ENCODE measurements at regions not wholly inside any gene's neighbourhood (a gene's known extent, or its start where the extent isn't known, plus 50 kb on each side); places are given as distances from the start of the nearest gene placed in this dataset.

DNA sequence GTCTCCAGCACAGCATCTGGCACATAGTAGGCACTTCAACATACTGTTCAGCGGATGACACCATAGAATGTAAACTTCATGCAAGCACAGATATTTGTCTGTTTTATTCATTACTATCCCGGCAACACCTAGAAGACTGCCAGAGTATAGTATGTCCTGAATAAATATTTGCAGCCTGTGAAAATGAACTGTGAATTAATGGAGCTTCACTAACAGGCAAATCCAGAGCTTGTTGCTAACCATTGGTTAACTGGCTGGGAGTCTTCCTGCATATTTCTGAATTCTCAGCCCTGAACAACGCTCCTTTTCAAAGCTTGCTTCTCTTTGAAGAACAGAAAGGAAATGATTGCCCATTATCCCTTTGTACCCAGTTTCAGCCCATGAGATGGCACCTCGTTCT lies 243.3 kb upstream of the CRY1 start:
- peaks cover 28% of the 10 kb centered on the region for H3K9me3 Mint-ChIP-seq
- no peak for DNase-seq
- no peaks in the 10 kb centered on the region for H3K4me1 Mint-ChIP-seq (ENCODE audit: low read depth)
- peaks cover 3% of the 10 kb centered on the region; the same call in 1 of the 2 replicates for H3K27me3 Mint-ChIP-seq (ENCODE audit: insufficient read depth)
- no peak overlapping the region for H3K27ac Mint-ChIP-seq
- H3K4me3 Mint-ChIP-seq: no peak overlapping the region
- no peaks in the 10 kb centered on the region for H3K36me3 Mint-ChIP-seq (ENCODE audit: low read depth)
- TF ChIP-seq, protein P1, sequence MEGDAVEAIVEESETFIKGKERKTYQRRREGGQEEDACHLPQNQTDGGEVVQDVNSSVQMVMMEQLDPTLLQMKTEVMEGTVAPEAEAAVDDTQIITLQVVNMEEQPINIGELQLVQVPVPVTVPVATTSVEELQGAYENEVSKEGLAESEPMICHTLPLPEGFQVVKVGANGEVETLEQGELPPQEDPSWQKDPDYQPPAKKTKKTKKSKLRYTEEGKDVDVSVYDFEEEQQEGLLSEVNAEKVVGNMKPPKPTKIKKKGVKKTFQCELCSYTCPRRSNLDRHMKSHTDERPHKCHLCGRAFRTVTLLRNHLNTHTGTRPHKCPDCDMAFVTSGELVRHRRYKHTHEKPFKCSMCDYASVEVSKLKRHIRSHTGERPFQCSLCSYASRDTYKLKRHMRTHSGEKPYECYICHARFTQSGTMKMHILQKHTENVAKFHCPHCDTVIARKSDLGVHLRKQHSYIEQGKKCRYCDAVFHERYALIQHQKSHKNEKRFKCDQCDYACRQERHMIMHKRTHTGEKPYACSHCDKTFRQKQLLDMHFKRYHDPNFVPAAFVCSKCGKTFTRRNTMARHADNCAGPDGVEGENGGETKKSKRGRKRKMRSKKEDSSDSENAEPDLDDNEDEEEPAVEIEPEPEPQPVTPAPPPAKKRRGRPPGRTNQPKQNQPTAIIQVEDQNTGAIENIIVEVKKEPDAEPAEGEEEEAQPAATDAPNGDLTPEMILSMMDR (IDR thresholded peaks at IDR 0.05): no peak

DNA sequence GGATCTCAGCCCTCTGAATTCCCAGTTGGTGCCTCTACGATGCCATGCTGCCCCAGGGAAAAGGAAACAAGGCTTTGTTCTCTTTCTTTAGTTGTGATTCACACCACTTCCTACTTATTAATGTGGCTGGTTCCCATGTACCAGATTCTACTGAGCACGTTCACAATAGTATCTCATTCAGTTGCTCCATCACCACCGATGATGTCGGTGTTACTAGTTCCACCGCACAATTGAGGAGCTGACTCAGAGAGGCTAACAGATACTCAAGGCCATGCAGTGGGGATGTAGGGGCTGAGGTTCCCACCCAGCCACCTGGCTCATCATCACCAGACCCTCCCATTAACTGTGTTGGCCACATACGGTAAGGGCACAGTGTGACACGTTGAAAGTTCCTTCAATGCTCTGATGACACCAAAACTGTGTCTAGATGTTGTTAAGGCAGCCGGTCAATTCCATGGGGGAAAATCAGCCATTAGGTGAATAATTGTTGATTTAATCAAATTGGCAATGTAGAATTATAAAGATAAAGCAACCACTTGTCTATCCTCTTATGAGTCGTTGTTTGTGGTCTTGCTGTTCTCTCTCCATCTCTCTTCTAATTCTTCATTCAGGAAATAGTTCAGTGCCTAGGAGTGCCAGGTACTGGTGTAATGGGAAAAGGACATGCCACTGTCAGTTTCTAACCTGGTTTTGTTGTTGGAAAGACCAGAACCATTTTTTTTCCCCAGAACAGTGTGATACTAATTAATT lies 244.2 kb upstream of the CRY1 start:
- Mint-ChIP-seq H3K9me3 (peaks cover 31% of the 10 kb centered on the region), H3K27ac (no peak overlapping the region), H3K4me3 (no peak overlapping the region), H3K4me1 (ENCODE audit: low read depth) (no peaks in the 10 kb centered on the region), H3K27me3 (ENCODE audit: insufficient read depth) (peaks cover 3% of the 10 kb centered on the region; the same call in 1 of the 2 replicates), H3K36me3 (ENCODE audit: low read depth) (no peaks in the 10 kb centered on the region)
- TF ChIP-seq, protein P1 (IDR thresholded peaks at IDR 0.05): no peak
- no peak for DNase-seq

DNA sequence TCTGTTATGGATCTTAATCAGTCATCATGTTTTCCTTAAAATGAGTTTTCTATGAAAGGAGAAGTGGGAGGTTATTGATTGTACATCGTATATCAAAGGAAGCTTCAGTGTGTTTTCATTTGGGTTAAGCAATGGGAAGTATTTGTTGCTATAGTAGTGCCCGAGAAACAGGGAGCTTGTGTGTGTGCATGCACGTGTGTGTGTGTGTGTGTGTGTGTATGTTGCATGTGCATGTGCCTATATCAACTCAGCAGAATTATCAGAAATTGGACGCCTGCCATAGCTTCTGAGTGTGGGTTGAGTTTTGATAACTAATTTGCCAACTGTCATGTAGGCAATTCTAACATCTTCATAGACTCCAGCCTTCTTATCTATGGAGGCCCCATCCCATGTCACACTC lies 246.1 kb upstream of the CRY1 start:
- peaks cover 28% of the 10 kb centered on the region for H3K9me3 Mint-ChIP-seq

DNA sequence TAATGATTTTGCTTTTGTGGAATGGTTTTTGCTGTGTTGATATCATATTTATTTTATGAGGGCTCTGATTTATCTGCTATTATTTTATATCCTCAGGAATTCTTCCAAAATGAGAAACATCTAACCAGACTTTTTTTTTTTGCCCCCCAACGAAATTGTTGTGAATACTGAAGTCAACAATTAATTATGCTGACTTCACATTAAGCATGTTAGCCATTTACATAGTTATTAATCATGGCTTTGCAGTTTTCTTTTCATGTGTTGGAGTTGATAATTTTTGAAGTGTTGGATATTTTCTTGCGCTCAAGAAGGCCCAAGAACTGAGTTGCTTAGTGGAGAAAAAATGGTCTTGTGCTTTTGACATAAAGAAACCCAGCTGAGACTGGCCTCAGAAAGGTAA lies 246.6 kb upstream of the CRY1 start:
- Mint-ChIP-seq H3K27me3 (ENCODE audit: insufficient read depth) (no peaks in the 10 kb centered on the region; the same call in 1 of the 2 replicates), H3K4me1 (ENCODE audit: low read depth) (no peaks in the 10 kb centered on the region), H3K4me3 (no peak overlapping the region), H3K27ac (no peak overlapping the region), H3K36me3 (ENCODE audit: low read depth) (no peaks in the 10 kb centered on the region), H3K9me3 (peaks cover 26% of the 10 kb centered on the region)
- DNase-seq: no peak
- TF ChIP-seq, protein P1 (IDR thresholded peaks at IDR 0.05): no peak

More for the DNA sequence above, 246.1 kb upstream of the CRY1 start:
- H3K36me3 Mint-ChIP-seq (ENCODE audit: low read depth): no peaks in the 10 kb centered on the region
- no peak for DNase-seq
- H3K4me3 Mint-ChIP-seq: no peak overlapping the region
- TF ChIP-seq, protein P1 (IDR thresholded peaks at IDR 0.05): no peak
- H3K27ac Mint-ChIP-seq: no peak overlapping the region
- H3K27me3 Mint-ChIP-seq (ENCODE audit: insufficient read depth): no peaks in the 10 kb centered on the region; the same call in 1 of the 2 replicates
- H3K4me1 Mint-ChIP-seq (ENCODE audit: low read depth): no peaks in the 10 kb centered on the region

DNA sequence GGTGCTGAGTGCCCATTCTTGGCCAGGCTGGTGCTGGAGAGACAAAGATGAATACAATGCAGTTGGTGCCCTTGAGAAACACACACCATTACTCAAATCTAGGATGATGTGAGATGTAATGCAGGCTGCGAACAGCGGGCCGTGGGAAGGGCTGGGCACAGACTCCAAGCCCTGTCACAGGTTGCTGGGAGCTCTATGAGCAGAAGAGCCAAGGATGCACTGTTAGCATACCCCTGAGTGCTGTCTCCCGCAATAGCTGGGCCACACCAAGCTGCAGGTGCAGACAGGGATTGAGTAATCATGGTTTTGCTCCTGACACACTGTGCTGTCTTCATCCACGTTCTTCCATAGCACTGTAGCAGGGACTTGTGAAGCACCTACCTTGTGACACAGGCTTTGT lies 247.5 kb upstream of the CRY1 start:
- H3K27me3 Mint-ChIP-seq (ENCODE audit: insufficient read depth): peaks cover 2% of the 10 kb centered on the region
- no peaks in the 10 kb centered on the region for H3K4me1 Mint-ChIP-seq (ENCODE audit: low read depth)
- H3K36me3 Mint-ChIP-seq (ENCODE audit: low read depth): no peaks in the 10 kb centered on the region

More for the DNA sequence above, 247.5 kb upstream of the CRY1 start:
- no peak for DNase-seq
- Mint-ChIP-seq H3K9me3 (peaks cover 20% of the 10 kb centered on the region), H3K27ac (no peak overlapping the region), H3K4me3 (no peak overlapping the region)
- TF ChIP-seq, protein P1 (IDR thresholded peaks at IDR 0.05): no peak
